ENCODE measurements at regions not wholly inside any gene's neighbourhood (a gene's known extent, or its start where the extent isn't known, plus 50 kb on each side); places are given as distances from the start of the nearest gene placed in this dataset.

DNA sequence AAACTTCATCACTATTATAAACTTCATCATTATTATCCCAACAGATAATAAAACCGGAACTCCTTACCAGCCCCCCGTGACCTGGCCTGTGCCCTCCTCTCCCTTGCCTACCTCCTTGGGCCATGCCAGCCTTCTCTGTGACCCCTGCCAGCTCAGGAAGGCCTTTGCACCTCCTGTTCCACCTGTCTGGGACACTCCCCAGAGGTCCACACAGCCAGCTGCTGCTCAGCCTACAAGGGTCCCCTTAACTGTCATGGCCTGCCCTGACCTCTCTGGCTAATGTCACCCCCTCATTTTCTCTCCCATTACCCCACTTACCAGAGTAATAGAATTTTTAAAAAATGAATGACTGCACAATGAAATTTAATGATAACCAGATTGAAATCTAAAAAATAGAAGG, 121.0 kb downstream of the NCOR2 start:
- TF ChIP-seq POLR2AphosphoS5 (IDR thresholded peaks at IDR 0.05; ENCODE audit: low read depth) (no peak), REST (IDR thresholded peaks at IDR 0.05; ENCODE audit: insufficient replicate concordance, low read depth) (no peak), SPI1 (IDR thresholded peaks at IDR 0.05; ENCODE audit: borderline replicate concordance, low read depth) (no peak)
- TF ChIP-seq, protein P1, sequence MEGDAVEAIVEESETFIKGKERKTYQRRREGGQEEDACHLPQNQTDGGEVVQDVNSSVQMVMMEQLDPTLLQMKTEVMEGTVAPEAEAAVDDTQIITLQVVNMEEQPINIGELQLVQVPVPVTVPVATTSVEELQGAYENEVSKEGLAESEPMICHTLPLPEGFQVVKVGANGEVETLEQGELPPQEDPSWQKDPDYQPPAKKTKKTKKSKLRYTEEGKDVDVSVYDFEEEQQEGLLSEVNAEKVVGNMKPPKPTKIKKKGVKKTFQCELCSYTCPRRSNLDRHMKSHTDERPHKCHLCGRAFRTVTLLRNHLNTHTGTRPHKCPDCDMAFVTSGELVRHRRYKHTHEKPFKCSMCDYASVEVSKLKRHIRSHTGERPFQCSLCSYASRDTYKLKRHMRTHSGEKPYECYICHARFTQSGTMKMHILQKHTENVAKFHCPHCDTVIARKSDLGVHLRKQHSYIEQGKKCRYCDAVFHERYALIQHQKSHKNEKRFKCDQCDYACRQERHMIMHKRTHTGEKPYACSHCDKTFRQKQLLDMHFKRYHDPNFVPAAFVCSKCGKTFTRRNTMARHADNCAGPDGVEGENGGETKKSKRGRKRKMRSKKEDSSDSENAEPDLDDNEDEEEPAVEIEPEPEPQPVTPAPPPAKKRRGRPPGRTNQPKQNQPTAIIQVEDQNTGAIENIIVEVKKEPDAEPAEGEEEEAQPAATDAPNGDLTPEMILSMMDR (IDR thresholded peaks at IDR 0.05; ENCODE audit: insufficient read depth, low read length): no peak

All from HL-60 (cell line).